ENCODE measurements at regions not wholly inside any gene's neighbourhood (a gene's known extent, or its start where the extent isn't known, plus 50 kb on each side); places are given as distances from the start of the nearest gene placed in this dataset.

- Mint-ChIP-seq H3K27ac (peak overlapping the region in 5 of 7 donors; percentile 1 to 85 (median 14)), H3K9me3 (peaks cover 0 to 2% (median 0%) of the 10 kb centered on the region in 8 donors), H3K4me1 (peaks cover 4 to 13% (median 8%) of the 10 kb centered on the region in 4 donors), H3K36me3 (no peaks in the 10 kb centered on the region), H3K27me3 (peaks cover 0 to 1% of the 10 kb centered on the region in 2 donors), H3K4me3 (peak overlapping the region in 5 of 8 donors; percentile 2 to 71 (median 11))
- H3K4me3 ChIP-seq (ENCODE audit: low read length in 2 of 2), result no peak overlapping the region
- H3K27me3 ChIP-seq (ENCODE audit: insufficient read depth, low read length), result no peaks in the 10 kb centered on the region
- H3K36me3 ChIP-seq (ENCODE audit: insufficient read depth, low read length), result no peaks in the 10 kb centered on the region
- no peak overlapping the region for H3K27ac ChIP-seq (ENCODE audit: low read depth, low read length)
- POLR2A ChIA-PET (ENCODE audit: partially characterized antibody), result no interaction called here
- H3K4me1 ChIP-seq (ENCODE audit: insufficient read depth, low read length), result peaks cover 12% of the 10 kb centered on the region
- intact Hi-C loops (cut with micrococcal nuclease), result no loop called here
- DNase-seq, result no peak
- no peaks in the 10 kb centered on the region for H3K9me3 ChIP-seq (ENCODE audit: control insufficient read depth in 1 of 2, low read length in 2 of 2)
- CTCF ChIA-PET (ENCODE audit: partially characterized antibody), result no interaction called here
Measured at GRCh38 chr12:54765652-54766051, 88.7 kb upstream of the MUCL1 start.

- Histone ChIP-seq H3K27me3 (ENCODE audit: insufficient read depth, low read length) (no peaks in the 10 kb centered on the region), H3K36me3 (ENCODE audit: insufficient read depth, low read length) (no peaks in the 10 kb centered on the region), H3K9me3 (ENCODE audit: control insufficient read depth in 1 of 2, low read length in 2 of 2) (no peaks in the 10 kb centered on the region), H3K27ac (ENCODE audit: low read depth, low read length) (no peak overlapping the region), H3K4me3 (ENCODE audit: low read length in 2 of 2) (no peak overlapping the region), H3K4me1 (ENCODE audit: insufficient read depth, low read length) (peaks cover 12% of the 10 kb centered on the region)
- DNase-seq, result no peak
- CTCF ChIA-PET (ENCODE audit: partially characterized antibody), result no interaction called here
- Mint-ChIP-seq H3K36me3 (peaks cover 2 to 7% of the 10 kb centered on the region in 2 donors), H3K9me3 (peaks cover 3 to 16% (median 9%) of the 10 kb centered on the region in 8 donors), H3K27ac (no peak overlapping the region), H3K27me3 (peaks cover 0 to 7% of the 10 kb centered on the region in 2 donors), H3K4me1 (peaks cover 4 to 13% (median 8%) of the 10 kb centered on the region in 4 donors), H3K4me3 (no peak overlapping the region)
- intact Hi-C loops (cut with micrococcal nuclease), result no loop called here
- POLR2A ChIA-PET (ENCODE audit: partially characterized antibody), result no interaction called here
Measured at GRCh38 chr12:54762390-54762789, 91.9 kb upstream of the MUCL1 start.

- peaks cover 3% of the 10 kb centered on the region for H3K4me1 ChIP-seq (ENCODE audit: insufficient read depth, low read length)
- Mint-ChIP-seq H3K4me1 (peaks cover 0 to 6% (median under 1%) of the 10 kb centered on the region in 4 donors), H3K36me3 (peaks cover 2 to 7% of the 10 kb centered on the region in 2 donors), H3K9me3 (peaks cover 3 to 16% (median 9%) of the 10 kb centered on the region in 8 donors), H3K4me3 (no peak overlapping the region), H3K27me3 (peaks cover 0 to 7% of the 10 kb centered on the region in 2 donors), H3K27ac (no peak overlapping the region)
- peak in 1 of 5 donors; percentile 23 for DNase-seq
- H3K27ac ChIP-seq (ENCODE audit: low read depth, low read length), result no peak overlapping the region
- H3K9me3 ChIP-seq (ENCODE audit: control insufficient read depth in 1 of 2, low read length in 2 of 2), result no peaks in the 10 kb centered on the region
- no peaks in the 10 kb centered on the region for H3K36me3 ChIP-seq (ENCODE audit: insufficient read depth, low read length)
- POLR2A ChIA-PET (ENCODE audit: partially characterized antibody), result no interaction called here
- CTCF ChIA-PET (ENCODE audit: partially characterized antibody), result interaction anchor here (1.2 to 3.2 kb wide), 7 partner anchors 11 to 315 kb away, joined by 3 to 24 read pairs (median 5); no protein-coding TSS in a partner anchor
- no peaks in the 10 kb centered on the region for H3K27me3 ChIP-seq (ENCODE audit: insufficient read depth, low read length)
- intact Hi-C loops (cut with micrococcal nuclease), result no loop called here
- H3K4me3 ChIP-seq (ENCODE audit: low read length in 2 of 2), result no peak overlapping the region
Measured at GRCh38 chr12:54759751-54760150, 94.6 kb upstream of the MUCL1 start.

- Mint-ChIP-seq H3K4me1 (peaks cover 12 to 24% (median 19%) of the 10 kb centered on the region in 4 donors), H3K4me3 (no peak overlapping the region), H3K27me3 (no peaks in the 10 kb centered on the region), H3K9me3 (no peaks in the 10 kb centered on the region), H3K36me3 (peaks cover 0 to 1% of the 10 kb centered on the region in 2 donors), H3K27ac (no peak overlapping the region)
- H3K9me3 ChIP-seq (ENCODE audit: control insufficient read depth in 1 of 2, low read length in 2 of 2), result no peaks in the 10 kb centered on the region
- H3K4me1 ChIP-seq (ENCODE audit: insufficient read depth, low read length), result peaks cover 18% of the 10 kb centered on the region
- no peak for DNase-seq
- no peaks in the 10 kb centered on the region for H3K27me3 ChIP-seq (ENCODE audit: insufficient read depth, low read length)
- POLR2A ChIA-PET (ENCODE audit: partially characterized antibody), result interaction anchor here (3.7 kb wide), 1 partner anchor 233 kb away, joined by 17 read pairs; the partner anchor contains the start of gene TESPA1
- intact Hi-C loops (cut with micrococcal nuclease), result no loop called here
- no peak overlapping the region for H3K4me3 ChIP-seq (ENCODE audit: low read length in 2 of 2)
- CTCF ChIA-PET (ENCODE audit: partially characterized antibody), result interaction anchor here (1.0 to 4.8 kb wide), 10 partner anchors 11 to 391 kb away, joined by 3 to 129 read pairs (median 18); no protein-coding TSS in a partner anchor
- H3K36me3 ChIP-seq (ENCODE audit: insufficient read depth, low read length), result no peaks in the 10 kb centered on the region
- H3K27ac ChIP-seq (ENCODE audit: low read depth, low read length), result no peak overlapping the region
Measured at GRCh38 chr12:54751493-54751892, 102.8 kb upstream of the MUCL1 start.

- H3K4me3 Mint-ChIP-seq, result peak overlapping the region in 7 of 8 donors; percentile 50 to 73 (median 68)
- Histone ChIP-seq H3K9me3 (ENCODE audit: control insufficient read depth in 1 of 2, low read length in 2 of 2) (no peaks in the 10 kb centered on the region), H3K27me3 (ENCODE audit: insufficient read depth, low read length) (no peaks in the 10 kb centered on the region), H3K27ac (ENCODE audit: low read depth, low read length) (no peak overlapping the region), H3K4me1 (ENCODE audit: insufficient read depth, low read length) (peaks cover 18% of the 10 kb centered on the region), H3K4me3 (ENCODE audit: low read length in 2 of 2) (no peak overlapping the region), H3K36me3 (ENCODE audit: insufficient read depth, low read length) (no peaks in the 10 kb centered on the region)
- H3K9me3 Mint-ChIP-seq, result peaks cover 0 to 5% (median 0%) of the 10 kb centered on the region in 8 donors
- peaks cover 0 to 4% of the 10 kb centered on the region in 2 donors for H3K36me3 Mint-ChIP-seq
- POLR2A ChIA-PET (ENCODE audit: partially characterized antibody), result interaction anchor here (0.6 to 3.7 kb wide), 8 partner anchors 186 to 1737 kb away, joined by 3 to 17 read pairs (median 7); partner anchors contain the start of gene TESPA1
- peak; percentile 41 to 65 (median 59) for DNase-seq
- H3K4me1 Mint-ChIP-seq, result peaks cover 13 to 40% (median 21%) of the 10 kb centered on the region in 4 donors
- CTCF ChIA-PET (ENCODE audit: partially characterized antibody), result interaction anchor here (0.7 to 4.8 kb wide), 39 partner anchors 8 to 395 kb away, joined by 3 to 129 read pairs (median 7); partner anchors contain the start of genes MUCL1 and TESPA1
- intact Hi-C loops (cut with micrococcal nuclease), result loop anchor here (1.0 to 2.0 kb wide), 7 partner anchors 27 to 394 kb away; partner anchors contain the start of gene MUCL1
- H3K27ac Mint-ChIP-seq, result peak overlapping the region in 2 of 7 donors; percentile 48 to 63
- H3K27me3 Mint-ChIP-seq, result no peaks in the 10 kb centered on the region
Measured at GRCh38 chr12:54749191-54749818, 101.1 kb upstream of the DCD start.

GRCh38 chr12:54744590-54744989 lies 96.4 kb upstream of the DCD start:
- Histone ChIP-seq H3K36me3 (ENCODE audit: insufficient read depth, low read length) (no peaks in the 10 kb centered on the region), H3K4me1 (ENCODE audit: insufficient read depth, low read length) (peaks cover 51% of the 10 kb centered on the region), H3K27ac (ENCODE audit: low read depth, low read length) (no peak overlapping the region), H3K27me3 (ENCODE audit: insufficient read depth, low read length) (no peaks in the 10 kb centered on the region), H3K9me3 (ENCODE audit: control insufficient read depth in 1 of 2, low read length in 2 of 2) (no peaks in the 10 kb centered on the region), H3K4me3 (ENCODE audit: low read length in 2 of 2) (no peak overlapping the region)
- Mint-ChIP-seq H3K27me3 (no peaks in the 10 kb centered on the region), H3K4me1 (peaks cover 38 to 71% (median 49%) of the 10 kb centered on the region in 4 donors), H3K27ac (no peak overlapping the region), H3K9me3 (peaks cover 0 to 11% (median 4%) of the 10 kb centered on the region in 8 donors), H3K36me3 (peaks cover 0 to 14% of the 10 kb centered on the region in 2 donors), H3K4me3 (no peak overlapping the region)
- DNase-seq, result no peak
- POLR2A ChIA-PET (ENCODE audit: partially characterized antibody), result no interaction called here
- intact Hi-C loops (cut with micrococcal nuclease), result no loop called here
- CTCF ChIA-PET (ENCODE audit: partially characterized antibody), result interaction anchor here (1.1 to 7.5 kb wide), 6 partner anchors 9 to 327 kb away, joined by 3 to 45 read pairs (median 10); no protein-coding TSS in a partner anchor

GRCh38 chr12:54740882-54741281 lies 92.7 kb upstream of the DCD start:
- peak overlapping the region; percentile 41 to 86 (median 63) for H3K27ac Mint-ChIP-seq
- H3K27ac ChIP-seq (ENCODE audit: low read depth, low read length), result no peak overlapping the region

More at GRCh38 chr12:54740882-54741281, 92.7 kb upstream of the DCD start:
- H3K9me3 ChIP-seq (ENCODE audit: control insufficient read depth in 1 of 2, low read length in 2 of 2), result no peaks in the 10 kb centered on the region
- Mint-ChIP-seq H3K36me3 (peaks cover 14 to 33% of the 10 kb centered on the region in 2 donors), H3K4me3 (peak overlapping the region; percentile 26 to 78 (median 60)), H3K27me3 (no peaks in the 10 kb centered on the region), H3K9me3 (peaks cover 7 to 33% (median 26%) of the 10 kb centered on the region in 8 donors), H3K4me1 (peaks cover 52 to 95% (median 66%) of the 10 kb centered on the region in 4 donors)
- no peak overlapping the region for H3K4me3 ChIP-seq (ENCODE audit: low read length in 2 of 2)
- H3K36me3 ChIP-seq (ENCODE audit: insufficient read depth, low read length), result no peaks in the 10 kb centered on the region
- no peaks in the 10 kb centered on the region for H3K27me3 ChIP-seq (ENCODE audit: insufficient read depth, low read length)
- H3K4me1 ChIP-seq (ENCODE audit: insufficient read depth, low read length), result peaks cover 56% of the 10 kb centered on the region
- ChIA-PET CTCF (ENCODE audit: partially characterized antibody) (interaction anchor here (1.3 to 7.5 kb wide), 5 partner anchors 9 to 331 kb away, joined by 3 to 45 read pairs (median 7); partner anchors contain the start of gene MUCL1), POLR2A (ENCODE audit: partially characterized antibody) (interaction anchor here (1.2 to 1.4 kb wide), 2 partner anchors 11 to 194 kb away, joined by 4 read pairs; no protein-coding TSS in a partner anchor)
- peak in 4 of 5 donors; percentile 36 to 64 (median 52) for DNase-seq
- intact Hi-C loops (cut with micrococcal nuclease), result no loop called here

Measured in CD4-positive, alpha-beta memory T cell (primary cell).